H9 (cell line): ENCODE measurements at regions not wholly inside any gene's neighbourhood (a gene's known extent, or its start where the extent isn't known, plus 50 kb on each side); places are given as distances from the start of the nearest gene placed in this dataset.

ENCODE experiments used
- DNase-seq: peaks from one replicate; pipeline ENCODE4 v3.0.0-alpha.2; 2017
- H2AFZ ChIP-seq: one replicate; pipeline ENCODE4 v1.6.1; 2013; ENCODE audit warnings: mild to moderate bottlenecking, low read length, control low read depth, moderate library complexity
- H2AK5ac ChIP-seq: 2 replicates; pipeline ENCODE4 v1.6.1; 2013; ENCODE audit warnings: low read length, control low read depth, mixed read lengths; ENCODE audit not compliant: insufficient read length
- H2BK120ac ChIP-seq: one replicate; pipeline ENCODE4 v1.6.1; 2013; ENCODE audit warnings: low read depth, mild to moderate bottlenecking, low read length, control low read depth, inconsistent platforms; ENCODE audit not compliant: poor library complexity, severe bottlenecking
- H2BK12ac ChIP-seq: 2 replicates; pipeline ENCODE4 v1.6.1; 2013; ENCODE audit warnings: low read length, control low read depth, mixed read lengths, low read depth; ENCODE audit not compliant: insufficient read length
- H2BK15ac ChIP-seq: 2 replicates; pipeline ENCODE4 v1.6.1; 2013; ENCODE audit warnings: low read depth, low read length, control low read depth
- H2BK20ac ChIP-seq: one replicate; pipeline ENCODE4 v1.6.1; 2013; ENCODE audit warnings: low read depth, mild to moderate bottlenecking, low read length, control low read depth, inconsistent platforms; ENCODE audit not compliant: poor library complexity, severe bottlenecking
- H2BK5ac ChIP-seq: 2 replicates; pipeline ENCODE4 v1.6.1; 2013; ENCODE audit warnings: low read length, control low read depth, mixed read lengths; ENCODE audit not compliant: insufficient read length
- H3K14ac ChIP-seq: 2 replicates; pipeline ENCODE4 v1.6.1; 2013; ENCODE audit warnings: low read length, control low read depth; ENCODE audit not compliant: insufficient read depth
- H3K18ac ChIP-seq: 2 replicates; pipeline ENCODE4 v1.6.1; 2013; ENCODE audit warnings: low read depth, mild to moderate bottlenecking, mixed read lengths, low read length, control low read depth; ENCODE audit not compliant: insufficient read length
- H3K23ac ChIP-seq: 2 replicates; pipeline ENCODE4 v1.6.1; 2013; ENCODE audit warnings: low read length, control low read depth, mixed read lengths, low read depth; ENCODE audit not compliant: insufficient read length
- H3K23me2 ChIP-seq: 2 replicates; pipeline ENCODE4 v1.6.1; 2013; ENCODE audit warnings: low read depth, mild to moderate bottlenecking, mixed read lengths, low read length, control low read depth; ENCODE audit not compliant: insufficient read length, poor library complexity, severe bottlenecking
- H3K27ac ChIP-seq: 2 replicates; pipeline ENCODE4 v1.5.1; 2013; ENCODE audit warnings: low read length, control low read depth, mixed read lengths, low read depth; ENCODE audit not compliant: insufficient read length
- H3K27me3 ChIP-seq: 2 replicates; pipeline ENCODE4 v1.6.1; 2013; ENCODE audit warnings: low read length, control low read depth, inconsistent platforms; ENCODE audit not compliant: insufficient read depth
- H3K4ac ChIP-seq: 2 replicates; pipeline ENCODE4 v1.6.1; 2013; ENCODE audit warnings: low read depth, mild to moderate bottlenecking, control low read depth, inconsistent platforms, low read length, moderate library complexity
- H3K4me1 ChIP-seq: 2 replicates; pipeline ENCODE4 v1.6.1; 2013; ENCODE audit warnings: low read length, control low read depth, inconsistent platforms; ENCODE audit not compliant: insufficient read depth
- H3K4me2 ChIP-seq: 2 replicates; pipeline ENCODE4 v1.6.1; 2013; ENCODE audit warnings: low read length, control low read depth, mixed read lengths; ENCODE audit not compliant: insufficient read length, insufficient read depth
- H3K56ac ChIP-seq: 2 replicates; pipeline ENCODE4 v1.6.1; 2013; ENCODE audit warnings: low read depth, mild to moderate bottlenecking, mixed read lengths, low read length, control low read depth; ENCODE audit not compliant: insufficient read length
- H3K79me1 ChIP-seq: 2 replicates; pipeline ENCODE4 v1.6.1; 2013; ENCODE audit warnings: low read depth, mild to moderate bottlenecking, moderate library complexity, low read length, control low read depth, inconsistent platforms; ENCODE audit not compliant: insufficient read depth, poor library complexity, severe bottlenecking
- H3K79me2 ChIP-seq: 2 replicates; pipeline ENCODE4 v1.6.1; 2013; ENCODE audit warnings: low read length, control low read depth, inconsistent platforms; ENCODE audit not compliant: insufficient read depth
- H3K9ac ChIP-seq: 2 replicates; pipeline ENCODE4 v1.6.1; 2013; ENCODE audit warnings: low read length, control low read depth, mixed read lengths; ENCODE audit not compliant: insufficient read length; ENCODE audit errors: extremely low read depth
- H3K9me3 ChIP-seq: one replicate; pipeline ENCODE4 v1.6.1; 2013; ENCODE audit warnings: low read depth, low read length, inconsistent platforms; ENCODE audit not compliant: control insufficient read depth
- H3T11ph ChIP-seq: one replicate; pipeline ENCODE4 v1.6.1; 2013; ENCODE audit warnings: mild to moderate bottlenecking, low read length, control low read depth, inconsistent platforms
- H4K20me1 ChIP-seq: one replicate; pipeline ENCODE4 v1.6.1; 2013; ENCODE audit not compliant: control insufficient read depth, insufficient read length, insufficient read depth
- H4K5ac ChIP-seq: 2 replicates; pipeline ENCODE4 v1.6.1; 2013; ENCODE audit warnings: low read depth, mild to moderate bottlenecking, mixed read lengths, low read length, control low read depth; ENCODE audit not compliant: insufficient read length
- H4K8ac ChIP-seq: replicated peaks from 2 replicates; pipeline ENCODE4 v1.6.1; 2013; ENCODE audit warnings: low read length, control low read depth, mixed read lengths, low read depth; ENCODE audit not compliant: insufficient read length
- H4K91ac ChIP-seq: 2 replicates; pipeline ENCODE4 v1.6.1; 2013; ENCODE audit warnings: low read depth, mild to moderate bottlenecking, moderate library complexity, mixed read lengths, low read length, control low read depth; ENCODE audit not compliant: insufficient read length
- H3K27ac Mint-ChIP-seq, 3 experiments: 2 replicates in 2 of 3; 3 replicates in 1 of 3; pipeline ENCODE4 v1.8.0; 2020 to 2021; ENCODE audit warnings: mixed read lengths in 3 of 3, mild to moderate bottlenecking in 1 of 3, moderate library complexity in 1 of 3
- H3K27me3 Mint-ChIP-seq: 2 replicates; pipeline ENCODE4 v1.8.0; 2021; ENCODE audit warnings: low read depth, mild to moderate bottlenecking, moderate library complexity, mixed read lengths
- H3K36me3 Mint-ChIP-seq, 3 experiments: 2 replicates in 2 of 3; 3 replicates in 1 of 3; pipeline ENCODE4 v1.8.0; 2020 to 2021; ENCODE audit warnings: low read depth in 3 of 3, mixed read lengths in 3 of 3; ENCODE audit not compliant: insufficient read depth in 1 of 3
- H3K4me1 Mint-ChIP-seq, 2 experiments: 2 replicates each; pipeline ENCODE4 v1.8.0; 2020; ENCODE audit warnings: mixed read lengths in 2 of 2
- H3K4me3 Mint-ChIP-seq, 2 experiments: 2 replicates in 1 of 2; 3 replicates in 1 of 2; pipeline ENCODE4 v1.8.0; 2020 to 2021; ENCODE audit warnings: mild to moderate bottlenecking in 2 of 2, mixed read lengths in 2 of 2, moderate library complexity in 1 of 2
- H3K9me3 Mint-ChIP-seq, 2 experiments: 2 replicates in 1 of 2; 3 replicates in 1 of 2; pipeline ENCODE4 v1.8.0; 2020; ENCODE audit warnings: mild to moderate bottlenecking in 2 of 2, mixed read lengths in 2 of 2, moderate library complexity in 1 of 2
- WGBS: extraction: QIAGEN DNeasy Blood & Tissue Kit; methylation state at CpG from one replicate; pipeline ENCODE4 v1.1.7; 2013; ENCODE audit warnings: missing lambda C conversion rate, low lambda C conversion rate, mixed read lengths; ENCODE audit not compliant: insufficient read length; ENCODE audit errors: extremely low coverage; 5-methylcytosine and 5-hydroxymethylcytosine counted together
- TF ChIP-seq, protein P1 (sequence below): fragments of 200-600 bp; sonication (generic); conservative IDR thresholded peaks from 3 replicates; pipeline ENCODE4 v1.8.0; 2021; ENCODE audit warnings: antibody characterized with exemption, mild to moderate bottlenecking

DNA sequence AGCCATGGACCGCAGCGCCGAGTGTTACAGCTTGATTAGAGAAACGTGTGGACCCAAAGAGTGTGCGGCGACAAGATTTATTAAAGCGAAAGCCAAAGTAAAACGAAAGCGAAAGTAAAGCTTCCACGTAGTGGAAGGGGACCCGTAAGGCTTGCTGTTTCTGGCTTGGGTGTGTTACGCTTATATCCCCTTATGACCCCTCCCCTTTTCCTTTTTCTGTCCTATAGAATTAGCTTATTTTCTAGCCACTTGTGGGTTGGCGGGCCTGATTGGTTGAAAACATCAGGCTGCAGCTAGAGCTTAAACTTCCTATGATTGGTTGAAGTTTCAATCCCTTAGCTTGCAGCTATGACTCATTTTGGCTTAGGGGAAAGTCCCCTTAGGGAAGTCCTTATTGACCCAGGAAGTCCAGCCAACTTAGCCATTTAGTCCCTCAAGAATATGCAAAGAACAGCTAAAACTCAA lies 969.7 kb downstream of the DCDC2C start:
- 0 out of 7 replicates have a peak overlapping the region, but pooled peaks of 1 of the 3 experiments have one; percentile 40 for H3K27ac Mint-ChIP-seq
- H2BK20ac ChIP-seq = no peak overlapping the region

More for the DNA sequence above, 969.7 kb downstream of the DCDC2C start:
- no peak for DNase-seq
- no peak overlapping the region for H2BK120ac ChIP-seq
- H4K20me1 ChIP-seq = no peaks in the 10 kb centered on the region
- no peak overlapping the region for H3K56ac ChIP-seq
- no peak overlapping the region for H2BK5ac ChIP-seq
- no peaks in the 10 kb centered on the region; the same call in 1 of the 2 replicates for H3K79me2 ChIP-seq
- no peak overlapping the region for H4K5ac ChIP-seq
- H3K79me1 ChIP-seq = no peaks in the 10 kb centered on the region
- no CpG with 5 or more reads among the region's 13 CpGs for WGBS
- H3K9ac ChIP-seq = no peak overlapping the region
- no peak overlapping the region for H2BK15ac ChIP-seq
- no peaks in the 10 kb centered on the region for H3K9me3 ChIP-seq
- no peaks in the 10 kb centered on the region for H3K27me3 Mint-ChIP-seq
- no peak overlapping the region for H3K18ac ChIP-seq
- no peaks in the 10 kb centered on the region; a peak in 2 of 4 replicates for H3K4me1 Mint-ChIP-seq
- no peaks in the 10 kb centered on the region for H3K4me1 ChIP-seq
- no peaks in the 10 kb centered on the region; a peak in 2 of 5 replicates for H3K9me3 Mint-ChIP-seq
- no peak overlapping the region for H2BK12ac ChIP-seq
- H3K23me2 ChIP-seq = no peaks in the 10 kb centered on the region
- H4K91ac ChIP-seq = no peak overlapping the region
- no peak overlapping the region for H3K27ac ChIP-seq
- TF ChIP-seq, protein P1, sequence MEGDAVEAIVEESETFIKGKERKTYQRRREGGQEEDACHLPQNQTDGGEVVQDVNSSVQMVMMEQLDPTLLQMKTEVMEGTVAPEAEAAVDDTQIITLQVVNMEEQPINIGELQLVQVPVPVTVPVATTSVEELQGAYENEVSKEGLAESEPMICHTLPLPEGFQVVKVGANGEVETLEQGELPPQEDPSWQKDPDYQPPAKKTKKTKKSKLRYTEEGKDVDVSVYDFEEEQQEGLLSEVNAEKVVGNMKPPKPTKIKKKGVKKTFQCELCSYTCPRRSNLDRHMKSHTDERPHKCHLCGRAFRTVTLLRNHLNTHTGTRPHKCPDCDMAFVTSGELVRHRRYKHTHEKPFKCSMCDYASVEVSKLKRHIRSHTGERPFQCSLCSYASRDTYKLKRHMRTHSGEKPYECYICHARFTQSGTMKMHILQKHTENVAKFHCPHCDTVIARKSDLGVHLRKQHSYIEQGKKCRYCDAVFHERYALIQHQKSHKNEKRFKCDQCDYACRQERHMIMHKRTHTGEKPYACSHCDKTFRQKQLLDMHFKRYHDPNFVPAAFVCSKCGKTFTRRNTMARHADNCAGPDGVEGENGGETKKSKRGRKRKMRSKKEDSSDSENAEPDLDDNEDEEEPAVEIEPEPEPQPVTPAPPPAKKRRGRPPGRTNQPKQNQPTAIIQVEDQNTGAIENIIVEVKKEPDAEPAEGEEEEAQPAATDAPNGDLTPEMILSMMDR = no peak
- no peak overlapping the region for H4K8ac ChIP-seq
- H3T11ph ChIP-seq = no peak overlapping the region
- H3K4me3 Mint-ChIP-seq = no peak overlapping the region
- H2AFZ ChIP-seq = no peak overlapping the region
- no peak overlapping the region for H2AK5ac ChIP-seq
- no peak overlapping the region for H3K4me2 ChIP-seq
- no peaks in the 10 kb centered on the region for H3K27me3 ChIP-seq
- H3K23ac ChIP-seq = no peak overlapping the region
- no peaks in the 10 kb centered on the region; a peak in 1 of 7 replicates for H3K36me3 Mint-ChIP-seq
- H3K14ac ChIP-seq = no peak overlapping the region
- no peak overlapping the region for H3K4ac ChIP-seq
